ENCODE measurements at regions not wholly inside any gene's neighbourhood (a gene's known extent, or its start where the extent isn't known, plus 50 kb on each side); places are given as distances from the start of the nearest gene placed in this dataset.

DNA sequence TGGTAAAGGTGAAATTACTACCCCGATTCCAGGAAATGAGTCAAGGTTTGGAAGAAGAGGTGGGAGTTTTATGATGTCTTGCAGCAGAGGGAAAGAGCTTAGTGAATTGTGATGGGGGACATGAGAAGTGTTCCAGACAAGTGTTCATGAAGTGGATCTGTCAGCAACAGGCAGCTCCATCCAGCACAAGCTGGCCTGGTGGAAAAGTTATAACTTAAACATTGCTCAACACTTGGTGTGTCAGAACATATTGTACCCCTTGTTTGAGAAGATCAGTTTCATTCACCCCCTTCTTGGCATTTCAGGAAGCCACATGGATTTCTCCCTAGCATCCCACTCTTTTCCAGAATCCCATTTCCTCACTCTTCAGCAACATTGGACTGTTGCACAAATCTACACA is 222.0 kb downstream of the B3GLCT start:
- TF ChIP-seq POLR2A (IDR thresholded peaks at IDR 0.05): no peak
- TF ChIP-seq, protein P1, sequence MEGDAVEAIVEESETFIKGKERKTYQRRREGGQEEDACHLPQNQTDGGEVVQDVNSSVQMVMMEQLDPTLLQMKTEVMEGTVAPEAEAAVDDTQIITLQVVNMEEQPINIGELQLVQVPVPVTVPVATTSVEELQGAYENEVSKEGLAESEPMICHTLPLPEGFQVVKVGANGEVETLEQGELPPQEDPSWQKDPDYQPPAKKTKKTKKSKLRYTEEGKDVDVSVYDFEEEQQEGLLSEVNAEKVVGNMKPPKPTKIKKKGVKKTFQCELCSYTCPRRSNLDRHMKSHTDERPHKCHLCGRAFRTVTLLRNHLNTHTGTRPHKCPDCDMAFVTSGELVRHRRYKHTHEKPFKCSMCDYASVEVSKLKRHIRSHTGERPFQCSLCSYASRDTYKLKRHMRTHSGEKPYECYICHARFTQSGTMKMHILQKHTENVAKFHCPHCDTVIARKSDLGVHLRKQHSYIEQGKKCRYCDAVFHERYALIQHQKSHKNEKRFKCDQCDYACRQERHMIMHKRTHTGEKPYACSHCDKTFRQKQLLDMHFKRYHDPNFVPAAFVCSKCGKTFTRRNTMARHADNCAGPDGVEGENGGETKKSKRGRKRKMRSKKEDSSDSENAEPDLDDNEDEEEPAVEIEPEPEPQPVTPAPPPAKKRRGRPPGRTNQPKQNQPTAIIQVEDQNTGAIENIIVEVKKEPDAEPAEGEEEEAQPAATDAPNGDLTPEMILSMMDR (IDR thresholded peaks at IDR 0.05): no peak
- TF ChIP-seq POLR2AphosphoS5 (IDR thresholded peaks at IDR 0.05; ENCODE audit: insufficient read depth in 1 of 2, low read depth in 1 of 2): no peak
